DMS 273 (cell line): ENCODE measurements at regions not wholly inside any gene's neighbourhood (a gene's known extent, or its start where the extent isn't known, plus 50 kb on each side); places are given as distances from the start of the nearest gene placed in this dataset.

ENCODE experiments used
- DNase-seq: peaks from one replicate; lab custom pipeline; 2025; ENCODE audit not compliant: unreplicated experiment; lab: John Stamatoyannopoulos, UW

DNA sequence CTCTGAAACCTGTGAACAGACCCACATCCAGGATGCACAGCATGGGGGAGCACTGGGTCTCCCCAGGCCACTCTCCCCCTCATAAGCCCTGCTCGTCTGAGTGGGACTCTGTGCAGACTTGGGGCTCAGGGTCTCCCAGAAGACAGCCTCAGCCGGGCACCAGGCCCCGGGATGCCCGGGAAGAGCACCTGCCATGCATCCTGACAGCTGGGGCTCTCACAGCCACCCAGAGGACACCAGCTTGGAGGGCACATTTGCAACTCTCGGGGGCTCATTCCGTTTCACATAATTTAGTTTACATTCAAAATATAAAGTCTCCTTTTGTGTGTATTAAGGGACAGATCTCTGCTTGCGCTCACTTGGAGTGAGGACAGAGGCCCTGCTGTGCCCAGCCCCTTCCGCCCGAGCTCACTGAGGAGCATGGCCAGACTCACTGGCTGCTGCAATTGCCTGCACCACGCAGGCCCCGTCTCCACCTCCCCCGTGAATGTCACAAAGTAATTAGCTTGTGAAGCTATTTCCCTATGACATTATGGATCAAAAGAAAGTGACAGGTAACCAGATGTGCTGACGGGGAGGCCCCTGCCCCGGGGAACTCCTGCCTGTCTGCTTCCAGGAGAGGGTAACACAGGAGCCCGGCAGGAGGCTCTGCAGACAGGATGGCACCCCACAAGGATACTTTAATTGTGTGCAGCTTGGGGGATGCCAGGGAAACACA lies 275.6 kb downstream of the BRD1 start:
- no peak for DNase-seq

DNA sequence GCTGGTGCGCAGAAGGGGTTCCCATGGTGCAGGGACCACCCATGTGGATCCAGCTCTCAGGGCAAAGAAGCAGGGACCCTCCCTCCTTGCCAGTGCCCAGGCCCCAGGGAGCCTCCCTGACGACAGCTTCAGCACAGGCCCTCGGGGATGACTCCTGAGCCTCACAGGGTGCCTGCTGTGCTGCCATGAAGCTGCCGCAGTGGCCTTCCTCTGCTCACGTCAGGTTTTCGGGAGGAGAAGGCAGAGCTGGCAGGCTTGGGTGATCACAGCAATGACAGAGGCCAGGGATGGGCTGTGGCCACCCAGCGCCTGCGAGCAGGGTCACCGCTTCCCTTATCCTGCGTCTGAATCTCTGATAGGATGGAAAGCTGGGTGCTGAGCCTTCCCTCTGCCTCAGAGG lies 276.2 kb downstream of the BRD1 start:
- no peak for DNase-seq

DNA sequence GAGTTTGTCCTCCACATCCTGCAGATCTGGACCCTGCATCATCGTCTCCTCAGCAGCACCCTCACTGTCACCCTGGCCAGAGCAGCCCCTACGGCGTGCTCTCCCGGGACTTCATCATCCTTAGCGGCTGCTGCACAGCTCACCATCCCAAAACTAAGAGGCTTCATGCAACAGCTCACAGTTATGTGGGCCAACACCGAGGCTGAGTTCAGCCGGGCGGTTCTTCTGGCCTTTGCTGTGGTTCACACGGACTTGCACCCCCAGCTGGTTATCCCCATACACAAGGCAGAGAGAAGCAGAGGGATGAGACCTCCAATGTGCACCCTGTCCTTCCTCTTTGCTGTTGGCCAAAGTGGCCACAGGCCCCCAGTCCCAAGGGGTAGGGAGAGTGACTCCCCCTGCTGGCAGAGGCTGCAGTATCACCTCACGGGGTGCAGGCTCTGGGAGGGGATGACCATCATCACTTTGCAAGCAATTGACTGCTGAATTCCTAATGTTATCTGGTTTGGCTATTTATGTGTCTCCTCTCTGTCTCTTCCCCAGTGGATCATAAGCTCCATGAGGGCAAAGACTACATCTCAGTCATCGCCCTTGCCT lies 276.8 kb downstream of the BRD1 start:
- no peak for DNase-seq

DNA sequence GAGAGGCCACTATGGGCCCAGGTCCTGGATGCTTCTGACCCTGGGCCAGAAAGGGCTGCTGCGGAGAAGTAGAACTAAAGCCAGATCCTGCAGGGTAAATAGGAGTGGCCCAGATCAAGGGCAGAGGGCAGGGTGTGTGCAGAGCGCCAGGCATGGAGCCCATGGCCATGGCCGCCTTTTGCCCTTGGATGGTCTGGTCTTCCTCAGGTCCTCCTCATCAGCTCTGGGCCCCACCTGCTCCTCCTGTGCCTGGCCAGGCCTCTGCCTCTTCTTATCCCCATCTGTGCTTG lies 277.6 kb downstream of the BRD1 start:
- DNase-seq, result no peak

DNA sequence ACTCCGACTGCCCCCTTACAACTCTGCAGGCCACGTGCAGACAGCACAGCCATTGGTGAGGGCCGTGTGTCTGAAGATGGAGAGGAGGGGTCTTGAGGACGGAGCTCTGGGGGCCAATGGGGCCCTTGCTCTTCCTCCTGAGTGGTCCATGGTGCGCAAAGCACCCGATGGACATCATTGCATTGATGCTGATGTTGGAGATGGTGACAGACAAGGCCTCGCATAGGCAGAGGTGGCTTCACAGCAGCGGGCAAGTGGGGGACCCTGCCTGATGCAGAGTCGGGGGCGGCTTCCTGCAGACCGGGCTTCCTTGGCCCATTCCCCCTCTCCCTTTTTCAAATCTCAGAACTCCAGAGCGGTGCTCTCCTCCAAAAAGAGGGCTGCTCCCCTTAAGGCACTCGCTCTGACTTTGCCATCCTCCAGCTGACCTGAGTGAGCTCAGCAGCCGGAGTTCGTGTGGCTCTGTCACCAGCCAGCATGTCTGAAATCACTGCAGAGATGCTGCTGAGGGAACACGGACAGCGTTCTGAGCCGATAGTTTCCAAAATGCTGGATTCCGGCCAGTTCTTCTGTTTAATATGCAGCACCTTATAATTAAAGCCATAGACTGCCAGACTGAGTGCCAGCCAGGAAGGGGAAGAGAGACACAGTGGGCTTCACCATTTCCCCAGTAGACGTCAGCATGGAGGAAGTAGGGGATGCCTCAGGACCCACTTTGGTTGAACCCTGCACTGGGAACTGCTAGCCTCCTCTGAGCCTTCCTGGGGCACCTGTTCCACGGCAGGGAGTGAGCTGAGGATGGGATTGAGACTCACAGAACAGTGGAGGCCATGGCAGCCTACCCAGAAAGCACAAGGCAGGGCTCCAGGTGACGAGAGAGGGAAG lies 278.2 kb downstream of the BRD1 start:
- DNase-seq, result no peak

DNA sequence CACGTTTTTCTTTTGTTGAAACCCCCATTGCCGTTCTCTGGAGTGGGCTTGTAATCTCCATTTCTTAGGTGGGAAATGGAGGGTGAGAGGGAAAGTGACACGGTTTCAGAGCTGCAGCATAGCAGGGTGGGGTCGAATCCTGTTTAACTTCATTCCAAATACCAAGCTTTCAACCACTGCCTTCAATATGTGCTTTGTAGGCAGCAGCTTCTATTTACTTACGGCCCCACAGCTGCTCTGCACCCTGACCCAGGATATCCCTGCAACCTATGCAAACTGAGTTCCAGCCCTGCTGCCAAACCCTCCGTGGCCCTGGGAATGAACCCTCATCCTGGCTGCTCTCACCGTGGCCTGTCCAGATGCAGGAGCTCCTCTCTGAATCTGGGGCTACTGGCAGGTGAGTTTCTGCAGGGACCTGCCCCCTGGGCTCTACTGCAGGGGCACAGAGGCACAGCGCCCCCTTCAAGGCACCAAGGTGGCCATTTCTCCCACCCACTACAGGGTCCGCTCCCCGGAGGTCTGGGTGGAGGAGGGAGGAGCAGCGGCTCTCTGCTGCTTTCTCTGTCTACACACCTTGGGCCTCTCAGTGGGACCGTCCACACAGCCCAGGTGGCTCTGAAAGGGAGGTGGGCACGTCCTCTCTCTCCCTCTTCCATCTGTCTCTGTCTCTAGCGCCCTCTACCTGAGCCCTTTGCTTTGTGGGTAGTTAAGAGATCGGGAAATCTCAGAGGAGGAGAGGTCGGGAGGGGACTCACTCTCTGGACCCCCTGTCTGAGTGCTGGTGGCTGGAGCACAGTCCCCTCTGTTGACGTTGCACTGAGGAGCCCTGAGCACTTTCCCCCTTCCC lies 279.1 kb downstream of the BRD1 start:
- no peak for DNase-seq

DNA sequence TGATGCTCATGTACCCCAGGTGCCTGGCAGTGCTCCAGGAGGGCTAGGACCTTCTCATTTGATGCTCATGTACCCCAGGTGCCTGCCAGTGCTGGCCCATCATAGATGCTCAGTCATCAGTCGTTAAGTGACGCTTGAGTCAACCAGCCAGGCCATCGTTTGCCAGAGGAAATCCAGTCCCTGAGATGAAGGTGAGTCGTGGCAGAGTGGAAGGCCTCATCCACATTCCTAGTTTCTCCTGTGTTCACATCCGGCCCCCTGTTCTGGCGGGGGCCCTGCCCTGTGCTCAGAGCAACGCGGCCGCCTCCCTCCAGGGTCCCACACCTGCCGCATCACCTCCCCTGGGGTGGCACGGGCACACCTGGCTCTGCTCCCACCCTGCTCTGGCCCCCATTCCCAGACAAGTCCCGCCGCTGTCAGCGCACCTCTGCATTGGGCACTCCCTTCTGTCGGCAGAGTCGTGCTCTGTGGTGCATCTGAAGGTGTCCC lies 279.9 kb downstream of the BRD1 start:
- no peak for DNase-seq

DNA sequence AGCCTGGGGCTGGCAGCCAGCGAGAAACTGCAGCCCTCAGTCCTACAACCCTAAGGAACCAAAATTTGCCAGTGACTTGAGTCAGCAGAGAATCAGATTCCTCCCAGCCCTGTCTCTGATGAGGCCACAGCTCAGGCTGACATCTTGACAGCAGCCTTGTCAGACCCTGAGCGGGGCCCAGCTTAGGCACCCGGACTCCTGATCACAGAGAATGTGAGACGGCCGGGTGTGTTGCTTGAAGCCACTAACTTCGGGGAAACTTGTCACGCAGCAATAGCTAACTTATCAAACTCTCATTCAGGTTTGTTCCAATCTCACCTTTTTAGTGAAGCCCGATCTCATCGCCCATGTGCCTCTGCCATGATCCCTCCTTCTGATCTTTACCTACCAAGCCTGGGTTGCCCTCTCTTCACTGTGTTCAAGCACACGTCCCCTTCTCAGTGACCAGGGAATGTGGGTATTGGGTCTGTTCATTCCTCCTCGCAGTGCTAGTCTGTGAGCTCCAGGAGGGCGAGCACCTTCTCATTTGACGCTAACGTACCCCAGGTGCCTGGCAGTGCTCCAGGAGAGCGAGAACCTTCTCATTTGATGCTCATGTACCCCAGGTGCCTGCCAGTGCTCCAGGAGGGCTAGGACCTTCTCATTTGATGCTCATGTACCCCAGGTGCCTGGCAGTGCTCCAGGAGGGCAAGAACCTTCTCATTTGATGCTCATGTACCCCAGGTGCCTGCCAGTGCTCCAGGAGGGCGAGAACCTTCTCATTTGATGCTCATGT lies 280.7 kb downstream of the BRD1 start:
- DNase-seq, result no peak

DNA sequence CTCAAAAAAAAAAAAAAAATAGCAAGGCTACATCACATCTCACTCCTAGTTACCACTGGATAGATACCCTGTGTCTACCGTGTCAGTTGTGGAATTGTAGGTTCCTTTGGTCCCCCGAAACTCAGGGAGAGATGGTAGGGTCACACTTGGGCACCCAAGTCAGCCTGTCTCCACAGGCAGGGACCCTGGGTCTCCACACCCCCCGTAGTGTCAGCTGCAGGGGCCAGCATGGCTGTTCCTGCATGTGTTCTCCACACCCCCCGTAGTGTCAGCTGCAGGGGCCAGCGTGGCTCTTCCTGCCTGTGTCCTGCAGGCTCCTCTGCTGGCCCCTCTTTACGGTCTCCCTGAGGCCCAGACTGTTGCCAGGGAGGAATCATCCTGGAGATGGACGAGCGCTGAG lies 282.1 kb downstream of the BRD1 start:
- DNase-seq, result no peak

DNA sequence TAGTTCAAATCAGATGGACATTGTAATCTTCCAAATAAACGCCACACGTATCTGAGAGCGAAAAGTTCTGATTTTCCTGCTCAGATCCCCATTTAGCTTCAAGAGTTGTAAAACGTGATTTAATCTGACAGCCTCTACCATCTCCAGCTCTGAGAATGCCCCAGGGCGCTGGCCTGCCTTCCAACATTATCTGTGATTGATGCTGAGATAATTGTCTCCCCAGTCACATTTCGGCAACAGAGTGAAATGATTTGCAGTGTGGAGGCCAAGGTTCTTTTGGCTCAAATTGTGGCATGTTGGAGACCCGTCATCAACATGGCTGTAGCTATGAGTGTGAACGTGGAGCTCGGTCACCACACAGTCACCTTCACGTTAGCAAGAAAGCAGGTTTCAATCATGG lies 283.4 kb downstream of the BRD1 start:
- DNase-seq, result no peak

DNA sequence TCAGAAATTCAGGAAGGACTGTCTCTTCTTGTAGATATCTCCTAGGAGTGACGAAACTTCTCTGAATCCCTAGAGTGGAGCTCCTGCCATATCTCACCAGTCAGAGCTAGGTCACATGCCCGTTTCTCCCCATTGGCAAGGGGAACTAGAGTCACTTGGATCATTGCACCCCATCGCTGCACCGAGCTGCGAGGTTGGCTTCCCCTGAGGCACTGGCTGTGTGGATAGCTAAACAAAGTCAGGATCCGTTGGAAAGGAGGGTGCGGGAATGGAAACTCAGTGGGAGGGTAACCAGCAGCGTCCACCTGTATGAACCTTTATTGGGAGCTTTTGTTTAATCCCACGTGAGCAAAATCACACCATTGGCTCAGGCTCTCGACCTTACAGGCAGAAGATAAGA lies 283.8 kb downstream of the BRD1 start:
- no peak for DNase-seq

DNA sequence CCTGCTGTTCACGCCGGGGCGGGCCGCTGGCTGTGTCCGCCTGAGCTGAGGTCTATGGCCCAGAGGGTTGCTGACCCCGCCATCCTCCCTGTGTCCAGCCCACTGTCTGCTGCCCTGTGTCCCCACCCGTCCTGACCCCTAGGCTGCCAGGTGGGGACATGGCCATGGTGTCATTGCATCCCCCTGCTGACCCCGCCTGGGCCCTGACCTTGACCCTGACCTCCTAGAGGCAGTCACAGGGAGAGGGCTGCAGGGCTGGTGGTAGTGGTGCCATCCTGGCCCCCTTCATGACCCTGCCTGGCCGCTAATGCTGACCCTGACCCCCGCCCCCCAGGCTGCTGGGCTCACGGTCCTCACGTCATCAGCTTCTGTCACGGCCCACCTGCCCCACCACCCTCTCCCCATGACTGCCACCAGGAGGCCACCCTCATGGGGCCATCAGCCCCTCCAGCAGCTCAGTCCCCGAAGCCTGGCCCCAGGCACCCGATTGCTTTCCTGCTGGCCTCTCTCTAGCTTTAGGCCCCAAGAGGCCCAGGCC lies 285.9 kb downstream of the BRD1 start:
- DNase-seq, result no peak

DNA sequence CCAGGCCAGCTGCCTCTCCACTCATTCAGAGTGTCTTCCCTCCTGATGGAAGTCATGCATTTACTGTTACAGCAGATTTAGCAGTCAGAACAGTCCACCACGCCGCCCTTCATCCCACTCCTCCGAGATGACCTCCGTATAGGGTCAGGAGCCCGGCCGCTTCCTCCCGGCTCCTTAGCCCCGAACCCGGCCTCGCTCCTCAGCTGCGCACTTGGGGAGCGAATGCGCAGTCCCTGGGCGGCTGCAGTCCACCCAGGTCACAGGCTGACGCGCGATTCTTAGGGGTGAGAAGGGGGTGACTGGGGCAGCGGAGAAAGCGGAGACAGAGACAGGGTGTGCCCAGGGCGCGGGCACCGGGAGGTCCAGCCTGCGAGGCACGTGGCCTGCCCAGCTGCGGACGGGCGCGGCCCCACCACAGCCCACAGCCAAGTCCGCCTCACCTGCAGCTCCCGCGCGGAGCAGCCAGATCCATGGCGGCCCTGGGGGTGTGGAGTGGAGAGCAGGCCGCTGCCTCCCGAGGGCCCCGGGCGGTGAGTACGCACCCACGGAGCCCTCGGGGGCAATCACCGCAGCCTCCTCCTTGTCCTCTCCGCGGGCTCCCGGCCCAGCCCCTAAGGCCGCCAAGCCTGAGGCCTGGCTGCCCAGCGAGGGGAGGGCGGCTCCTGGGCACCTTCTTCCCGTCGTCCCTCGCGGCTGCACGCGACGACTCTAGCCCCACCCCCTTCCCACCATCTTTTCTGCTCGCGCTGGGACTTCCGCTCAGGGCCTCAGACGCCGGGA lies 286.6 kb downstream of the BRD1 start:
- no peak for DNase-seq

DNA sequence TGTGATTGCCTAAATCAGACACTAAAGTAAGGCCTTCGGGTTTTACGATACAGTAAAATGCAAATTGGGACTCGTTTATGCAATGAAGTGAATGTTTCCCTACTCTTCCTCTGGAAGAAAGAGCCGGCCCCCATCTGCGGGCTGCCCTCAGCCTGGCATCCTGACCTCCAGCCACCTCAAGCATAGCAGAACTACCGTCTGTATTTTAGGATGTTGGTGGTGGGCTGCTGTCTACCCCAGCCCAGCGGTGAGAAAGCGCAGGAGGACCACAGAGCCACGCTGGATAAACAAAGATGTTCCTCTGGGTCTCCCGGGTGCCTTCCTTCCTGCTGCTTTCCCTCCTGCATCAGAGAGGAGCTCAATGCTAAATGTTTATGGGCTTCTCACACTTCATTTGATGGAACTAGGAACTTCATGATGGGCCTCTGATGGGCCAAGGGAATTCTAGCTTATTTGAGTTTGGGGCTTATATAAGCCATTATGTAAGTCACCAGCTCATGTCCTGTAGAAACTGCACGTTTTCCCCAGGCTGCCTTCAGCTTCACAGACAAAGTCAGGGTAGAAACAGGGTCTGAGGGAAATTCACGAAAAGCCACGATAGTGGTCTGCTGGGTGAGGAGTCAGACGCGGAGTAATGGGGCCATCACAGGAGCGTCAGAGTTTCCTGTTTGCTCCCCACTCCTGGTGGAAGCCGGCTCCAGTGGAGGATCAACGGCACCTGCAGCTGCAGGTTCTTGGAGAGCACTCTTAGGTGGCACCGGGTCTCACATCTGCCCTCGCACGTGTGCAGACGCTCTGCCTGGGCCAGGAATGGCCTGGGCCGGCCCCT lies 287.4 kb downstream of the BRD1 start:
- no peak for DNase-seq

DNA sequence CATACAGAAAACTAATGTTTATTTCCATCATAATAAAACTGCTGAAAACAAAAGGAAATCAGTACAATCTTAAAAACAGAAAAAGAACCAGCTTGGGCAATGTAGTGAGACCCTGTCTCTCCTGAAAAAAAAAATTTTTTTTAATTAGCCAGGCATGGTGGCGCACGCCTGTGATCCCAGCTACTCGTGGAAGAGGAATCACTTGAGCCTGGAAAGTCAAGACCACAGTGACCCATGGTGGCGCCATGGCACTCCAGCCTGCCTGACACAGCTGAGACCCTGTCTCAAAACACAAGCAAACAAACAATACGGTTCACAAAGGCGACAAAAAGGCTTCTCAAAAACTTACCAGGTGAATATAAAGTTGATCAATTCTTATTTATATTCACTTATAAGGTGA lies 289.7 kb downstream of the BRD1 start:
- no peak for DNase-seq

DNA sequence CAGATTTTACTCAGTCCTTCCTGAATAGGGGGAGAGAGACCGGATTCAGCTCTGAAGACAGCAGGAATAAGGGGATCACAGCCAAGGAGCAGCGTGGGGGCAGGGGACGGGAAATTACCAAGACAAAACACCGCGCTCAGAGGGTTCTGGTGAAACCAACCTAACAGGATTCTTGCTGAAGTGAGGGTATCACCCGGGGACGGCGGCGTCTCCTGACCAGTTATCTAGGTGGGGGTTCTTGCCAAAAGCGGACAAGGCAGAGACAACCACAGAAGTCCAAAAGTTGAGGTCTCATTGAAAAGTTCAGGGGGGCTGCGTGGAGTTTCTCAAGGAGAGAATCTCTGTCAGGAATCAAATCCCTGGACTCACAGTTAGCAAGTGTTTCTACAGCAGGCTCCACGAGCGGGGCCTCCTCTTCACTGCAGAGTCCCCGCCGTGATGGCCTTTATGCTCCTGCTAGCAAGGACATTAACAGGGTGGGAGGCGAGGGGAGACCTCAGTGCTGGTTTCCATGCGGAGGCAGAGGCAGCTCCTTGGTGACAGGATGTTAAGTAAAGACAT lies 291.0 kb downstream of the BRD1 start:
- DNase-seq, result no peak

DNA sequence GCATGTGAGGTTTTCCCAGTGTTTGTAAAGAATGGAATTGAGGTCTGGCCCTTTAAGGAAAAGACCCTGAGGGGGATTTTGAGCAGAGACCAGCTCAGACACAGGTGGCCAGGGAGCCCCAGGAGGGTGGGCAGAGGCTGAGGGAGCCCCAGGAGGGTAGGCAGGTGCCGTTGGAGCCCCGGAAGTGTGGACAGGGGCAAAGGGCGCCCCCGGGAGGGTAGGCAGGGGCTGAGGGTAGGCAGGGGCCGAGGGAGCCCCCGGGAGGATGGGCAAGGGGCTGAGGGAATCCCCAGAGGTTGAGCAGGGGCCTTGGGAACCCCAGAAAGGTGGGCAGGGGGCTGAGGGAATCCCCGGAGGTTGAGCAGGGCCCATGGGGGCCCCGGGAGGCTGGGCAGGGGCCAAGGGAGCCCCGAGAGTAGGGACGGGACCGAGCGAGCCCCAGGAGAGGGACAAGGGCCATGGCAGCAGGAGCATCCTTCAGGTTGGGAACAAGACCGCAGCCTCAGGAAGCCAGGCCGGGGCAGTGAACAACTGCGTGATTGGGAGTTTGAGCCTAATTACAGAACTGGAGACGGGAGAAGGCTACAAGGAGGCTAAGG lies 292.0 kb downstream of the BRD1 start:
- no peak for DNase-seq

DNA sequence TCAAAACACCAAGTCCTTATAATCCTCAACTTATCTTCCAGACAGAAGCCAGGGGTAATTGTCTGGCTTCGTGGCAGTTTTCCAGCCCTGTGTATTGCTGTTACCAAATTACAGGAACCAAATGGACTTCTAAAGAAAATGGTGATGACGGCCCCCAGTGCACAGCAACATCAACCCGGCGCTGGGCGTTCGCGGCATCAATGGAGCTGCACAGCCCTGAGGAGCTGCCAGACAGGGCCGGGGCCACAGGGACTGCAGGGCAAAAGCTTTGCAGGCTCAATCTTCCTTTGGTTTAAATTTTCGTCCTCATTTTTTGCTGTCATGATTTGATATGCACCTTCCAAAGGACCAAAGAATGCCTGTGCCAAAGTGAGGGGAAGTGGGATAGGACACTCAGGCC lies 292.5 kb downstream of the BRD1 start:
- DNase-seq, result no peak
